WTC11 (cell line): ENCODE measurements at regions not wholly inside any gene's neighbourhood (a gene's known extent, or its start where the extent isn't known, plus 50 kb on each side); places are given as distances from the start of the nearest gene placed in this dataset.

Experiments used
- ATAC-seq: fragments of 200-7000 bp; cut with Tn5 transposase; 2 replicates; pipeline ENCODE4 v1.10.0; 2021; ENCODE audit warnings: mild to moderate bottlenecking, moderate library complexity
- CTCF ChIA-PET: fragments of 300-600 bp; sonication (Branson Sonifier 250); formaldehyde crosslinking; loops from one replicate; lab custom pipeline; 2021; ENCODE audit warnings: antibody characterized with exemption; lab: Charles Lee
- POLR2A ChIA-PET: fragments of 350-600 bp; sonication (Branson Sonifier 250); formaldehyde crosslinking; loops from one replicate; lab custom pipeline; 2021; ENCODE audit warnings: antibody characterized with exemption; lab: Charles Lee
- DNase-seq: peaks from one replicate; pipeline ENCODE4 v3.0.0; 2021; ENCODE audit warnings: low spot score
- H3K27ac Mint-ChIP-seq: 2 replicates; pipeline ENCODE4 v1.8.0; 2021; ENCODE audit warnings: mixed read lengths
- H3K27me3 Mint-ChIP-seq: 2 replicates; pipeline ENCODE4 v1.8.0; 2021; ENCODE audit warnings: low read depth, mild to moderate bottlenecking, moderate library complexity, mixed read lengths
- H3K36me3 Mint-ChIP-seq: 2 replicates; pipeline ENCODE4 v1.8.0; 2021; ENCODE audit warnings: mixed read lengths
- H3K4me1 Mint-ChIP-seq: 2 replicates; pipeline ENCODE4 v1.8.0; 2022; ENCODE audit warnings: mixed read lengths
- H3K4me3 Mint-ChIP-seq: 2 replicates; pipeline ENCODE4 v1.8.0; 2021; ENCODE audit warnings: mild to moderate bottlenecking, moderate library complexity, mixed read lengths
- H3K9me3 Mint-ChIP-seq: 2 replicates; pipeline ENCODE4 v1.8.0; 2021; ENCODE audit warnings: mixed read lengths
- ARID4B ChIP-seq: sonication (generic); formaldehyde crosslinking; IDR thresholded peaks from 2 replicates; pipeline ENCODE4 v1.8.0; 2023; ENCODE audit warnings: missing genetic modification reagents, mild to moderate bottlenecking, borderline replicate concordance
- ATF1 ChIP-seq: sonication (generic); formaldehyde crosslinking; IDR thresholded peaks from 2 replicates; pipeline ENCODE4 v1.8.1; 2023; ENCODE audit warnings: mild to moderate bottlenecking, moderate library complexity, missing genetic modification reagents
- CREB1 ChIP-seq: sonication (generic); formaldehyde crosslinking; IDR thresholded peaks from 2 replicates; pipeline ENCODE4 v1.8.0; 2023; ENCODE audit warnings: mild to moderate bottlenecking, missing genetic modification reagents
- ELF4 ChIP-seq: sonication (generic); formaldehyde crosslinking; IDR thresholded peaks from 2 replicates; pipeline ENCODE4 v1.8.1; 2022; ENCODE audit warnings: low read depth, mild to moderate bottlenecking, moderate library complexity, missing genetic modification reagents
- ERG ChIP-seq: fragments of 250-450 bp; sonication (Bioruptor Pico); IDR thresholded peaks from 2 replicates; pipeline ENCODE4 v1.8.0; 2021; ENCODE audit warnings: mild to moderate bottlenecking
- NFE2L1 ChIP-seq: sonication (generic); formaldehyde crosslinking; IDR thresholded peaks from 2 replicates; pipeline ENCODE4 v1.8.1; 2023; ENCODE audit warnings: missing genetic modification reagents
- SP1 ChIP-seq: sonication (generic); formaldehyde crosslinking; conservative IDR thresholded peaks from 2 replicates; pipeline ENCODE4 v1.8.1; 2022; ENCODE audit warnings: missing genetic modification reagents
- ZBTB21 ChIP-seq: sonication (generic); formaldehyde crosslinking; IDR thresholded peaks from 2 replicates; pipeline ENCODE4 v1.8.1; 2023; ENCODE audit warnings: mild to moderate bottlenecking, missing genetic modification reagents, borderline replicate concordance
- ZNF219 ChIP-seq: sonication (generic); formaldehyde crosslinking; IDR thresholded peaks from 2 replicates; pipeline ENCODE4 v1.8.0; 2023; ENCODE audit warnings: missing genetic modification reagents, mild to moderate bottlenecking, borderline replicate concordance
- ZNF396 ChIP-seq: fragments of 250-450 bp; sonication (Bioruptor Pico); IDR thresholded peaks from 2 replicates; pipeline ENCODE4 v1.8.0; 2021; ENCODE audit warnings: mild to moderate bottlenecking, moderate library complexity, borderline replicate concordance
- ZNF416 ChIP-seq: fragments of 250-450 bp; sonication (Bioruptor Pico); IDR thresholded peaks from 2 replicates; pipeline ENCODE4 v1.9.0; 2021; ENCODE audit warnings: mild to moderate bottlenecking, inconsistent platforms
- TF ChIP-seq, protein P1 (sequence below): sonication (generic); formaldehyde crosslinking; IDR thresholded peaks from 2 replicates; pipeline ENCODE4 v1.8.1; 2022; ENCODE audit warnings: missing genetic modification reagents, borderline replicate concordance
- TF ChIP-seq, protein P2 (sequence below): sonication (generic); formaldehyde crosslinking; IDR thresholded peaks from 2 replicates; pipeline ENCODE4 v1.8.1; 2023; ENCODE audit warnings: mild to moderate bottlenecking, moderate library complexity, missing genetic modification reagents
- TF ChIP-seq, protein P3 (sequence below): fragments of 250-450 bp; sonication (Bioruptor Pico); IDR thresholded peaks from 2 replicates; pipeline ENCODE4 v1.9.0; 2021; ENCODE audit warnings: mild to moderate bottlenecking
- TF ChIP-seq, protein P4 (sequence below): sonication (generic); formaldehyde crosslinking; IDR thresholded peaks from 2 replicates; pipeline ENCODE4 v1.8.1; 2023; ENCODE audit warnings: mild to moderate bottlenecking, missing genetic modification reagents

DNA sequence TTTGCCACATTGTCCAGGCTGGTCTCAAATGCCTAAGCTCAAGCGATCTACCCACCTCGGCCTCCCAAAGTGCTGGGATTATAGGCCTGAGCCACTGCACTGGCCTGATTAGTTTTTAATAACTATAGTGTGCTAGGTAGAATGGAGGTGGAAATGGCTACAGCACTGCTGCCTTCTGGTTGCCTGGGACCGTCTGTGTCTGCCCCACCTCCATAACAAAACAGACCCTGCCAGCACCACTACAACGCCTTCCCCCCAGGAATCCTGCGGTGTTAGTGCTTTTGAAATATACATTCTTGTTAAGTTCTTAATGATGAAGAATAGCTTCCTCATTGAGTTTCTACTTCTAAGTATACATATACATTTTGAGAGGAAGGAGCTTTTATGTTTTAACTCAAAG, 148.2 kb upstream of the ITGA6 start (continued):
- TF ChIP-seq, protein P1, sequence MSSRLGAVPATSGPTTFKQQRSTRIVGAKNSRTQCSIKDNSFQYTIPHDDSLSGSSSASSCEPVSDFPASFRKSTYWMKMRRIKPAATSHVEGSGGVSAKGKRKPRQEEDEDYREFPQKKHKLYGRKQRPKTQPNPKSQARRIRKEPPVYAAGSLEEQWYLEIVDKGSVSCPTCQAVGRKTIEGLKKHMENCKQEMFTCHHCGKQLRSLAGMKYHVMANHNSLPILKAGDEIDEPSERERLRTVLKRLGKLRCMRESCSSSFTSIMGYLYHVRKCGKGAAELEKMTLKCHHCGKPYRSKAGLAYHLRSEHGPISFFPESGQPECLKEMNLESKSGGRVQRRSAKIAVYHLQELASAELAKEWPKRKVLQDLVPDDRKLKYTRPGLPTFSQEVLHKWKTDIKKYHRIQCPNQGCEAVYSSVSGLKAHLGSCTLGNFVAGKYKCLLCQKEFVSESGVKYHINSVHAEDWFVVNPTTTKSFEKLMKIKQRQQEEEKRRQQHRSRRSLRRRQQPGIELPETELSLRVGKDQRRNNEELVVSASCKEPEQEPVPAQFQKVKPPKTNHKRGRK (CRISPR knock-in tag): no peak
- TF ChIP-seq ZNF219 (CRISPR knock-in tag) (no peak), ZNF396 (CRISPR knock-in tag) (no peak)
- TF ChIP-seq, all 79 proteins: peak for 0

DNA sequence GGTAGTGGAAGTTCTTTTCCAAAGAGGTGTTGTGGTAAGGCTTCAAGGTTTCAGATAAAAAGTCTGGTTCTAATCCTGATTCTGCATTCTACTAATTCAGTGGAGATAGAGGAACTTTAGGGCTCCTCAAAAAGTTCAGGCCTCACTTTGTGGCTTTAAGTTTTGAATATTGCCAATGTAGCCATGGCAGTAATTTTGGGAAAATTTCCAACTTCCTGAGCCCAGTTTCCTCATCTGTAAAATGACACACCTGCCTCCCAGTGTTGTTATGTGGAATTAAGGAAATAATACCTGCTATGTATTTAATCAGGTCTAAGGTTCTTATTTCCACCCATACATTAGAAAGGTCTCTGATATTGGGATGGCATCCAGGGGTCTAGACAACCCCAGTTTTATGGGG, 147.6 kb upstream of the ITGA6 start:
- POLR2A ChIA-PET: no interaction called here
- CTCF ChIA-PET: no interaction called here
- Mint-ChIP-seq H3K9me3 (peaks cover 16% of the 10 kb centered on the region), H3K27me3 (peaks cover 3% of the 10 kb centered on the region; the same call in 1 of the 2 replicates), H3K4me3 (no peak overlapping the region), H3K36me3 (peaks cover 14% of the 10 kb centered on the region), H3K27ac (no peak overlapping the region), H3K4me1 (peaks cover 31% of the 10 kb centered on the region)
- DNase-seq (no peak), ATAC-seq (no peak)
- TF ChIP-seq ARID4B (CRISPR knock-in tag) (no peak), ERG (CRISPR knock-in tag) (no peak), SP1 (no peak), ELF4 (CRISPR knock-in tag) (no peak), ATF1 (no peak), ZNF416 (CRISPR knock-in tag) (no peak), ZBTB21 (CRISPR knock-in tag) (no peak), NFE2L1 (CRISPR knock-in tag) (no peak), CREB1 (CRISPR knock-in tag) (no peak), ZNF396 (CRISPR knock-in tag) (no peak)
- TF ChIP-seq, protein P2, sequence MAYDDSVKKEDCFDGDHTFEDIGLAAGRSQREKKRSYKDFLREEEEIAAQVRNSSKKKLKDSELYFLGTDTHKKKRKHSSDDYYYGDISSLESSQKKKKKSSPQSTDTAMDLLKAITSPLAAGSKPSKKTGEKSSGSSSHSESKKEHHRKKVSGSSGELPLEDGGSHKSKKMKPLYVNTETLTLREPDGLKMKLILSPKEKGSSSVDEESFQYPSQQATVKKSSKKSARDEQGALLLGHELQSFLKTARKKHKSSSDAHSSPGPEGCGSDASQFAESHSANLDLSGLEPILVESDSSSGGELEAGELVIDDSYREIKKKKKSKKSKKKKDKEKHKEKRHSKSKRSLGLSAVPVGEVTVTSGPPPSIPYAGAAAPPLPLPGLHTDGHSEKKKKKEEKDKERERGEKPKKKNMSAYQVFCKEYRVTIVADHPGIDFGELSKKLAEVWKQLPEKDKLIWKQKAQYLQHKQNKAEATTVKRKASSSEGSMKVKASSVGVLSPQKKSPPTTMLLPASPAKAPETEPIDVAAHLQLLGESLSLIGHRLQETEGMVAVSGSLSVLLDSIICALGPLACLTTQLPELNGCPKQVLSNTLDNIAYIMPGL (CRISPR knock-in tag): no peak
- TF ChIP-seq, protein P3, sequence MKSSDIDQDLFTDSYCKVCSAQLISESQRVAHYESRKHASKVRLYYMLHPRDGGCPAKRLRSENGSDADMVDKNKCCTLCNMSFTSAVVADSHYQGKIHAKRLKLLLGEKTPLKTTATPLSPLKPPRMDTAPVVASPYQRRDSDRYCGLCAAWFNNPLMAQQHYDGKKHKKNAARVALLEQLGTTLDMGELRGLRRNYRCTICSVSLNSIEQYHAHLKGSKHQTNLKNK (CRISPR knock-in tag): no peak
- TF ChIP-seq, protein P4, sequence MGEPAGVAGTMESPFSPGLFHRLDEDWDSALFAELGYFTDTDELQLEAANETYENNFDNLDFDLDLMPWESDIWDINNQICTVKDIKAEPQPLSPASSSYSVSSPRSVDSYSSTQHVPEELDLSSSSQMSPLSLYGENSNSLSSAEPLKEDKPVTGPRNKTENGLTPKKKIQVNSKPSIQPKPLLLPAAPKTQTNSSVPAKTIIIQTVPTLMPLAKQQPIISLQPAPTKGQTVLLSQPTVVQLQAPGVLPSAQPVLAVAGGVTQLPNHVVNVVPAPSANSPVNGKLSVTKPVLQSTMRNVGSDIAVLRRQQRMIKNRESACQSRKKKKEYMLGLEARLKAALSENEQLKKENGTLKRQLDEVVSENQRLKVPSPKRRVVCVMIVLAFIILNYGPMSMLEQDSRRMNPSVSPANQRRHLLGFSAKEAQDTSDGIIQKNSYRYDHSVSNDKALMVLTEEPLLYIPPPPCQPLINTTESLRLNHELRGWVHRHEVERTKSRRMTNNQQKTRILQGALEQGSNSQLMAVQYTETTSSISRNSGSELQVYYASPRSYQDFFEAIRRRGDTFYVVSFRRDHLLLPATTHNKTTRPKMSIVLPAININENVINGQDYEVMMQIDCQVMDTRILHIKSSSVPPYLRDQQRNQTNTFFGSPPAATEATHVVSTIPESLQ: no peak
